CD4-positive, alpha-beta T cell treated with Interleukin-2 at 100 ng/mL for 4 hours (primary cell): ENCODE measurements at regions not wholly inside any gene's neighbourhood (a gene's known extent, or its start where the extent isn't known, plus 50 kb on each side); places are given as distances from the start of the nearest gene placed in this dataset.

Source experiments
- DNase-seq: peaks from one replicate; pipeline ENCODE4 v3.0.0-alpha.2; 2020; ENCODE audit warnings: low spot score

DNA sequence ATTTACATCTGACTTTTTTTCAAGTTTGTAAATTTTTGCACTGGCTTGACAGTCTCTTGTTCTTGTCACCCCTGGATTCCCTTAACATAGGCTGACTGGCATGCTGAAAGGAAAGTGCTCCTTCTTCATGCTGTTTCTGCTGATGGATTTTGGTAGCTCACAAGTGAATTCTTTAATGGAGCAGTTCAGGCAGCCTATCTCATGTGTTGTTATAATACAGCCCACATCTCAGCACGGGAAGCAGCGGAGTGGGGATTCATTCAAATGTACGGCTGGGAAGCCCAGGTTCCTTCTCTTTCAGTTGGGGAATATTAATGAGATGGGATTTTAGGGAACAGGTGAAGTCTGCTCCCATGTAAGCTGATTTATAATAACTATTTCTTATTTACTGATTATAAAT, 142.8 kb downstream of the CD8B2 start:
- no peak for DNase-seq

DNA sequence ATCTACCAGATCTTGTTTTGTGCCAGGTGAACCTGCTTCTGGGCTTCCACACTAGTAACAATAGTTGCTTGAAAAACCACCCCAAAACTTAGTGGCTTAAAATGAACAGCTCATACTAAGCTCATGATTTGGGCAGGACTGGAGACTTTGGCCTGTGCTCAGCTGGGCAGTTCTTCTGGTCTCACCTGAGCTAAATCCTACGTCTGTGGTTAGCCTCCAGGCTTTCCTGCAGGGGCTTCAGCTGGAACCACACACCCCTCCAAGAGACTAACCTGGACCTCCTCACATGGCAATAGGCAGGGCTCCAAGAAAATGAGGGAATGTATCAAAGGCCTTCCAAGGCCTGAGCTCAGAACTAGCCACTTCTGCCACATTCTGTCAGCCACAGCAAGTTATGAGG, 144.1 kb downstream of the CD8B2 start:
- no peak for DNase-seq

DNA sequence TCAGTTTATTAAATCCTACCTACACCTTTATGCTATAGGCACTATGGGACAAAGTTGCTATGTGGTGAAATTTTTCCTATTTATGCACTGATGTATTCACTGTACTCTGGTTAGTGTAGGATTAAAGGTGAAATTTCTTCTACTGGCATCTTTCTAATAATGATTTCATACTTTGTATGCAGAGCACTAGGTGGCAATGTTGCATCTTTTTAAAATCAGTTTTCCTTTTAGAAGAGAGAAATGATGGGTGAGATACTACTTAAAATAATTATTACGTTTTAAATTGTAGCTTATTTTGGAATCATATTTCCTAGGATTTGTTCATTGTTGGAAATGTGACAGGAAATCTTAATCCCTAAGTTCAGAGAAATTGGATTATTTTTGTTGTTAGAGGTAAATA, 150.9 kb downstream of the CD8B2 start:
- no peak for DNase-seq

DNA sequence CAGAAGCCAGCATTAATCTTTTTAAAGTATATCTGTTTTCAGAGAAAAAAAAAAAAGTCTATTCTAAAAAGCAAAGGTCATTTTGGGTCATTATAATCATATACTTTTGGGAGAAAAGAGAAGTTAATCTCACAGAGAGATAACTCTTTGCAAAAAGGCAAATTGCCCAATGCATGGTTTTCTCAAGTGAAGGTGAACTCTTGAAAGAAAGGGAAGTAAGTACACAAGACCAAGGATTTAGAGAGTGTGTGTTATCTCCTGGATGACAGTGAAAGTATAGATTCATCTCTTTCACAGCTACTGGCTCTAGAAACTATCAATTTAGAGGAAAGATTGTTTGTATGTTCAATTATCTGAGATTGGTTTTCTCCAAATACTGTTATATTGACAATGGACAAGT, 151.4 kb downstream of the CD8B2 start:
- DNase-seq: no peak

GRCh38 chr2:106642679-106643078, 155.5 kb downstream of the CD8B2 start:
- DNase-seq: no peak

- DNase-seq: no peak
Measured at GRCh38 chr2:106644623-106645022, 157.5 kb downstream of the CD8B2 start.

DNA sequence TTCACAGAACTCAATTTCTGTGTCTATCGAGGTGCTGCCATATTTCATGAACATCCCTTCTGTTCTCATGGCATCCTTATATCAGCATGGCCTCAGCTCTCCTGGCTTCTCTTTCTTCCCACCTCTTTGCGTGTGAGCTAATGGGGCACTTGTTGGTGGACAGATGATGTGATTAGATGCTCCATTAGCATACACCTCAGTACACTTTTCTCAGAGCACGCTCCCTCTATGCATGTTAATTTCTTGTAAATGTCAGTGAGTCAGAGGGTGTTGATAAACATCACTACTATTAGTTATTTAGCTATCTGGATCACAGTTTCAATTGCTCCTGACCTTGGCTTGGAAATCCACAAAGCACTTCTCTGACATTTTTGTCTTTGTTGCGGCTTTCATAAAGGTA, 159.4 kb downstream of the CD8B2 start:
- DNase-seq: no peak

DNA sequence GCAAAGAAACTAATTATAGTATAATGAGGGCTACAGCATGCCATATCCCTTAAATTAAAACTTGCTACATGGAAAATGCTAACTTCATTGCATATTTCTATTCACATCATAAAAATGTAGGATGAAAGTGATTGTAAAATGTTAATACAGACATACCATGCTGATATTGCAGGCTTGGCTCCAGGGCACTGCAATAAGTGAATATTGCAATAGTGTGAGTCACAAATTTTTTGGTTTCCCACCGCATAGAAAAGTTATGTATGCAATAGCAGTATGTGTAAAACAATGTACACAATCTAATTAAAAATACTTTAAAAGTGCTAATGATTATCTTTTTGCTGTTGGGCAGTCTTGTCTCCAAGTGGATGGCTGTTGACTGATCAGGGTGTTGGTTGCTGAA, 162.1 kb downstream of the CD8B2 start:
- no peak for DNase-seq

- DNase-seq: no peak
Measured at GRCh38 chr2:106653465-106653864, 166.3 kb downstream of the CD8B2 start.

DNA sequence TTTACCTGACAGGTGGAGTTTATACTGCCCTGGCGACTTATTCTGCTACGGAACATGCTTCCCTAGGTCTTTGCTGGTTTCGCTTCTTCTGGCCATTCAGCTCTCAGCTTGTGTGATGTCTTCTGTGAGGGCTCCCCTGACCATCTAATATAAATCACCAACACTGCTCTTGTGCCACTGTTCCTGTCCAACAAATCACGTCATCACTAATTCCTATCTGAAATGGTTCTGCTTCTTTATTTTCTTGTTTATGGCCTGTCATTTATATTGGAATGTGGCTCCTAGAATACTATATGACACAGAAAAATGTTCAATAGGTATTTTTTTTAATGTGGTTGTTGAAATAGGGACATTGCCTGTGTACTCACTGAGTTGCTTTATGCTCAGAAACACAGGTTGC, 171.5 kb downstream of the CD8B2 start:
- DNase-seq: no peak

DNA sequence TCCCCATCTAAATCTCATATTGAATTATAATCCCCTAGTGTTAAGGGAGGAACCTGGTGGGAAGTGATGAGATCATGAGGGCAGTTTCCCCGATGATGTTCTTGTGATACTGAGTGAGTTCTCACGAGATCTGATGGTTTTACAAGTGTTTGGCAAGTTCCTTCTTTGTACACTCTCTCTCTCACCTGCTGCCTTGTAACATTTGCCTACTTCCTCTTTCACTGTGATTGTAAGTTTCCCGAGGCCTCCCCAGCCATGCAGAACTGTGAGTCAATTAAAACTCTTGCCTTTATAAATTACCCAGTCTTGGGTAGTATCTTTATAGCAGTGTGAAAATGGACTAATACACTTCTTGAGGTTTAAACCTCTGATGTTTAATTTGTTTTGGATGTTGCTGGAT, 177.5 kb downstream of the CD8B2 start:
- no peak for DNase-seq

- no peak for DNase-seq
Measured at GRCh38 chr2:106667478-106668070, 180.4 kb downstream of the CD8B2 start.

DNA sequence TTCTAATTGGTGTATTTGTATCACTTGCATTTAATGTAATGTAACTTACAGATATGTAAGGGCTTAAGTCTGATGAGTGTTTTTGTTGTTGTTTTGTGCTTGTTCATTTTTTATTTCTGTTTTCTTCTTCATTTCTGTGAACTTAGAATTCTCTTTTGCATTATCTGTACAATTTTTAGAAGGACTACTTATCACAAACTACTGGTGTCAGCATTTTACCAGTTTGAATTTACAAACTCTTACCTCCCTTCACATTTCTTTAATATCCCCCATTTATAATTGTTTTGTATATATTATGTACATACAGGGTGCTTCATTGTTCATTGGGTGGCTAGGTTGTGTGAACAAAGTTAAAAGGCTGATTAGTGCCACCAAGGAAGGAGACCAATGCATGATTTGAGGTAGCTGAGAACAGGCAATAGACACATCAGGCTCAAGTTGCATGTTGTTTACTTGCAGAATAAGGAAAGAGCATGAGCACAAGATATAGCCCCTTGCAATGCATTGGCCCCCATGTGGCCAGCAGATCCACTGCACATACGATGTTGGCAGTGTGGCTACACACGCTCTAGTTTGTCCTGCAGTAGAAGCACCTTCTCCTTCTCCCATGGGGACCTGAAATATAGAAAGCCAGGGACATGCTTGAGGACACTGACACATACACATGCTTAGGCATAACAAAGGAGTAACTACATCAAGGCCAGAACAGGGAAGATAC, 198.2 kb downstream of the CD8B2 start:
- DNase-seq: no peak

GRCh38 chr2:106686814-106687213, 199.2 kb downstream of the ST6GAL2 start:
- no peak for DNase-seq

DNA sequence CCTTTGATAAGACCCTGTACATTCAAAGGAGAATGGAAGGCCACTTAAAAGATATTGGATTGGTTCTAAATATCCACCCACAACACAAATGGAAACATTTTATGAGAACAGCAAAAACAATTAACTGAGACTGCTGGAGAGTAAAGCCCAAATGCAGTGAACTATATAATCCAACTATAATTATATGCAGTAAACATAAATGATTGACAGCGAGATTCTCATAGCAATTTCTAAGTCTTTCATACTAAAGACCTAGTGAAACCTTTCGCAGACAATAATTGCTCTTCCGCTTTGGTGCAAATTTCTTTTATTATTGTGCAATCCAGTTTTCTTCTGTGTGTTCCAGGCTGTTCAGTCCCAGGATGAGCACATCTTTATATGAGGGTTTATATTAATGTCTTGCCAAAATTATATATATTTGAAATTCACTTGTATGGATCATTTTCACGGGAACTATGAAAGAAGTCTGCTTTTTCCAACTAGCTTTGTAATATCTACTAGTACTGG, 190.9 kb downstream of the ST6GAL2 start:
- DNase-seq: no peak

GRCh38 chr2:106695919-106696318, 190.0 kb downstream of the ST6GAL2 start:
- no peak for DNase-seq

DNA sequence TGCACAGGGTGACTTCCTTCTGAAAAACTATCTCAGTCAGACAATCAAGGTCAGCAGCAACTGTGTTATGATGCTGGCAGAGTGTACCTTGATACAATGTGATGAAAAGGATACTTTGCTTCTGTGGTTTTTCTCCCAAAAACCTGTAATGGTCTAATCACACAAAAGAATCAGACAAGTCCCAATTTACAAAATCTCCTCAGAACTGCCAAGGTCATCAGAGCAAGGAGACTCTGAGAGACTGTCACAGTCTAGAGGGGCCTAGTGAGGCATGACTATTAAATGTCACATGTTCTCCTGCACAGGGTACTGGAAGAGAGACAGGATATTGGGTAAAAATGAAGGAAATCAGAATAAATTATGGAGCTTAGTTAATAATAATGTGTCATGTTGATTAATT, 185.4 kb downstream of the ST6GAL2 start:
- DNase-seq: no peak

GRCh38 chr2:106701203-106702022, 184.6 kb downstream of the ST6GAL2 start:
- no peak for DNase-seq

DNA sequence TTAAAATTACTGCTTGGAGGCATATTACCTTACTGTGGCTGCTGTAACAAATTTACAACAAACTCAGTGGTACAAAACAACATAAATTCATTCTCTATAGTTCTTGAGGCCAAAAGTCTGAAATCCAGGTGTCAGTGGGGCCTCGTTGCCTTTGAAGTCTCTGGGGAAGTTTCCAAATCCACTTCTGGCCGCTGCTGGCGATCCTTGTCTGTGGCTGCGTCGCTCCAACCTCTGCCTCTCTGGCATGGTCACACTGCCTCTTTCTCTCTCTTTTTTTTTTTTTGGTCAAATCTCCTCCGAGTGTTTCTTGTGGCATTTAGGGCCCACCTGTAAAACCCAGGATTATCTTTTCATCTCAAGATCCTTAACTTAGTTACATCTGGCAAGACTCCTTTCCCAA, 182.8 kb downstream of the ST6GAL2 start:
- DNase-seq: no peak

GRCh38 chr2:106704798-106705197, 181.2 kb downstream of the ST6GAL2 start:
- DNase-seq: no peak

DNA sequence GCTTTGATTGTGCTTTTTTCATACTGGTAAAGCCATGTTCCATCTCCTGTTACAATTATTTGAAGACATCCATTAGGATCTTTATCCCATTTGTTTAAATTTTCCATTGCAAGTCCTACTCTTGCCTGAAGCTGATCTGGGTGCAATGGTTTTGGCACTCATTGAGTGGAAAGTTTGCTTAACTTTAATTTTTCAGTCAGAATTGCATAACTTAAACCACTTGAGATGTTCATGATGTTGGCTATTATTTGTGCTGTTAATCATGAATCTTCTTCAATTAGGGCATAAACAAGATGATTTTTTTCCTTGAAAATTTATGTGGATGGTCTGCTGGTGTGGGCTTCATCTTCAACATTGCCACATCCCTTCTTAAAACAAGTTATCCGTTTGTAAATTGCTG, 180.1 kb downstream of the ST6GAL2 start:
- DNase-seq: no peak

GRCh38 chr2:106706283-106706682, 179.7 kb downstream of the ST6GAL2 start:
- DNase-seq: no peak

DNA sequence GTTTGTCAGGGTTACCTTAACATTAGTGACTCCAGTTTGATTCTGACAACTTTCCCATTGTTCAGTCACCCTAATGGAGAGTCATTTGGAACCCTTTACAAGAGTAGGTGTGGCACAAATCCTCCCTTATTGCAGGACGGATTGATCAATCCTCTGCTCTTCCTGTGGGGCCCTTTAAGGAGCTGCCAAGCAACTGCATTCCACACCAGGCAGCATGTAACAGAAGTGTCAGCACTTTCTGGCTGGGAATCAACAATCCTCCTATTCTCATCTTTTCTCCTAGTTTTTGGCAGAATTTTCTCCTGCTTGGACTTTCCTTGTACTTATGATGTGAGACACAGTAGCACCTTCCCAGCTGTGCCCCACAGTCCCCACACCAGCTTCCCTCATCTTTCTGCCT, 177.8 kb downstream of the ST6GAL2 start:
- DNase-seq: no peak
